GM12891 (cell line): ENCODE measurements at regions not wholly inside any gene's neighbourhood (a gene's known extent, or its start where the extent isn't known, plus 50 kb on each side); places are given as distances from the start of the nearest gene placed in this dataset.

Source experiments
- POLR2A ChIP-seq: IDR thresholded peaks from 2 replicates; pipeline ENCODE4 v1.6.1; 2011; ENCODE audit warnings: low read depth, low read length, control low read depth
- POLR2AphosphoS5 ChIP-seq: IDR thresholded peaks from 2 replicates; pipeline ENCODE4 v1.6.1; 2011; ENCODE audit warnings: low read depth, low read length, control low read depth

DNA sequence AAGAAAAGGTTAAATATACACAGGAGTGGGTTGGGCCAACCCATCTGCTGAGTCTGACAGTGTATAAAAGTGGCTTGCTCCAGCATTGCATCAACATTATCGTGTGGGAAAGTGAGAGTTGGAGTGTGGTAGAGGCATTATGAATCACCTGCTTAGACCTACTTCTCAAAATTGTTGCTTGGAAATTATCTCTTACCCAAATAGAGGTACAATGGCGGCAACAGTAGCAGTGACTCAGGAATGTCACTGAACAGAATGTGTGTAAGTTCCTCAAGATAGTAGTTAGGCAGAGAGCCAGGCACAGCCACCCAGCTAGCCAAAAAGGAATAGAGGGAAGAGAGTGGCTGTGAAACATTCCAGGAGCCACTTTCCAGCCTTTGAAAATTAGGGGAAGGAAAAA lies 616.0 kb downstream of the NUP35 start:
- no peak for TF ChIP-seq POLR2AphosphoS5
- TF ChIP-seq POLR2A = no peak
